HUDEP-2 (cell line): ENCODE measurements at regions not wholly inside any gene's neighbourhood (a gene's known extent, or its start where the extent isn't known, plus 50 kb on each side); places are given as distances from the start of the nearest gene placed in this dataset.
"Not testable (repeated sequence)": the region's sequence is repeated elsewhere in the genome, so short reads cannot be mapped to it uniquely, and the experiment has no call there.

Experiments
- DNase-seq, 76 experiments: peaks; one replicate each; lab custom pipeline; 2025; ENCODE audit not compliant: unreplicated experiment in 76 of 76; lab: John Stamatoyannopoulos, UW

- not testable (repeated sequence) for DNase-seq
These were observed 118.3 kb downstream of the LRRC37A3 start for GRCh38 chr17:64800987-64801386.

GRCh38 chr17:64800361-64800895, 118.8 kb downstream of the LRRC37A3 start:
- DNase-seq: not testable (repeated sequence)

GRCh38 chr17:64799543-64800188, 119.6 kb downstream of the LRRC37A3 start:
- DNase-seq: not testable (repeated sequence)

- not testable (repeated sequence) for DNase-seq
These were observed 120.3 kb downstream of the LRRC37A3 start for GRCh38 chr17:64798961-64799360.

GRCh38 chr17:64798489-64798790, 120.8 kb downstream of the LRRC37A3 start:
- not testable (repeated sequence) for DNase-seq

- DNase-seq: peak in 1 of 76 experiments; percentile 11
These were observed 121.4 kb downstream of the LRRC37A3 start for GRCh38 chr17:64797746-64798488.

GRCh38 chr17:64795342-64795741, 123.9 kb downstream of the LRRC37A3 start:
- not testable (repeated sequence) for DNase-seq

- DNase-seq: not testable (repeated sequence)
These were observed 124.6 kb downstream of the LRRC37A3 start for GRCh38 chr17:64794548-64795274.

GRCh38 chr17:64794113-64794512, 125.2 kb downstream of the LRRC37A3 start:
- DNase-seq: not testable (repeated sequence)

- not testable (repeated sequence) for DNase-seq
These were observed 126.3 kb downstream of the LRRC37A3 start for GRCh38 chr17:64792793-64793575.

- DNase-seq: not testable (repeated sequence)
These were observed 127.0 kb downstream of the LRRC37A3 start for GRCh38 chr17:64792276-64792675.

- DNase-seq: not testable (repeated sequence)
These were observed 127.6 kb downstream of the LRRC37A3 start for GRCh38 chr17:64791691-64792090.

GRCh38 chr17:64791226-64791625, 128.1 kb downstream of the LRRC37A3 start:
- DNase-seq: not testable (repeated sequence)

GRCh38 chr17:64790690-64791089, 128.6 kb upstream of the SMURF2 start:
- not testable (repeated sequence) for DNase-seq

GRCh38 chr17:64790193-64790592, 128.1 kb upstream of the SMURF2 start:
- not testable (repeated sequence) for DNase-seq

- not testable (repeated sequence) for DNase-seq
These were observed 126.9 kb upstream of the SMURF2 start for GRCh38 chr17:64789061-64789445.

GRCh38 chr17:64788286-64789060, 126.4 kb upstream of the SMURF2 start:
- DNase-seq: no peak

GRCh38 chr17:64787921-64788271, 125.8 kb upstream of the SMURF2 start:
- no peak for DNase-seq

GRCh38 chr17:64787255-64787920, 125.3 kb upstream of the SMURF2 start:
- no peak for DNase-seq
